K562 (cell line): ENCODE measurements at regions not wholly inside any gene's neighbourhood (a gene's known extent, or its start where the extent isn't known, plus 50 kb on each side); places are given as distances from the start of the nearest gene placed in this dataset.

Experiments
- EP300 ChIP-seq: IDR thresholded peaks from 2 replicates; pipeline ENCODE4 v1.6.1; 2012; ENCODE audit warnings: low read length, improper control_type of control experiment
- NUFIP1 ChIP-seq: fragments of 450-650 bp; IDR thresholded peaks from 2 replicates; pipeline ENCODE4 v1.6.1; 2018; ENCODE audit not compliant: partially characterized antibody
- RBM25 ChIP-seq: fragments of 200-400 bp; formaldehyde crosslinking; IDR thresholded peaks from 2 replicates; pipeline ENCODE4 v1.6.1; 2018; ENCODE audit warnings: low read length, low read depth, moderate library complexity; ENCODE audit not compliant: severe bottlenecking
- USF2 ChIP-seq: sonication (generic); formaldehyde crosslinking; IDR thresholded peaks from 2 replicates; pipeline ENCODE4 v1.5.0; 2020; ENCODE audit warnings: missing genetic modification reagents

- TF ChIP-seq EP300 (no peak), RBM25 (no peak), NUFIP1 (no peak), USF2 (CRISPR knock-in tag) (no peak)
These were observed 83.1 kb upstream of the GAREM1 start for GRCh38 chr18:32553640-32554365.
